ENCODE measurements at regions not wholly inside any gene's neighbourhood (a gene's known extent, or its start where the extent isn't known, plus 50 kb on each side); places are given as distances from the start of the nearest gene placed in this dataset.

- Histone ChIP-seq H3K27me3 (ENCODE audit: insufficient read depth, low read length) (no peaks in the 10 kb centered on the region), H3K4me1 (ENCODE audit: insufficient read depth, low read length) (peaks cover 15% of the 10 kb centered on the region), H4K20me1 (ENCODE audit: insufficient read depth, low read length) (no peaks in the 10 kb centered on the region), H3K36me3 (ENCODE audit: insufficient read depth, low read length) (no peaks in the 10 kb centered on the region), H2AFZ (ENCODE audit: low read length) (no peak overlapping the region), H3K4me2 (ENCODE audit: insufficient read depth, low read length) (no peak overlapping the region), H3K9me3 (ENCODE audit: low read depth, low read length) (no peaks in the 10 kb centered on the region), H3K79me2 (ENCODE audit: insufficient read depth, low read length) (no peaks in the 10 kb centered on the region), H3K4me3 (ENCODE audit: insufficient read depth, low read length) (no peak overlapping the region), H3K27ac (ENCODE audit: low read depth, low read length) (no peak overlapping the region)
- no peak for DNase-seq (ENCODE audit: insufficient read length, low spot score, missing footprints)
- TF ChIP-seq CTCF (IDR thresholded peaks at IDR 0.05; ENCODE audit: extremely low read depth, low read depth, low read length), result no peak
Measured at GRCh38 chr21:25334046-25334730, 273.1 kb downstream of the MRPL39 start.

DNA sequence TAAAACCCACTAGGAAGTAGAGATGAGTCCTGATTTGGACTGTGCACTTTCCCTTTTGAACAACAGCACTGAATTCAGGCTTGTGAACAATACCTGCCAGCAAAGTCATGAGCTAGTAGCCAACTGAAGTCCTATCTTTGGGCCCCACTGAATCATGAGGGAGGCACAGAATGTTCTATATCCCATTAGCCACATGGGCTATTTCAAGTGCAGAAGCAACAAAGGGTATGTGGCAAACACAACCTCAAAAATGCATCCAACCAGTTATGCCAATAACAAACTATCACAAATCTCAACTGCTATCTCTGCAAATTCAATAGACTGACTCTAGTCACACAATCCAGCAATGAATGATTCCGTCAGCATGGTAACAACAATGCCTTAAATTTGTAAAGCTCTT, 276.0 kb downstream of the MRPL39 start:
- no peak overlapping the region for H3K27ac ChIP-seq (ENCODE audit: low read depth, low read length)

GRCh38 chr21:25330266-25330665, 277.0 kb downstream of the MRPL39 start:
- H3K4me3 ChIP-seq (ENCODE audit: insufficient read depth, low read length), result no peak overlapping the region
- DNase-seq (ENCODE audit: insufficient read length, low spot score, missing footprints), result no peak
- H3K27me3 ChIP-seq (ENCODE audit: insufficient read depth, low read length), result no peaks in the 10 kb centered on the region
- H3K36me3 ChIP-seq (ENCODE audit: insufficient read depth, low read length), result no peaks in the 10 kb centered on the region
- H3K79me2 ChIP-seq (ENCODE audit: insufficient read depth, low read length), result no peaks in the 10 kb centered on the region
- TF ChIP-seq CTCF (IDR thresholded peaks at IDR 0.05; ENCODE audit: extremely low read depth, low read depth, low read length), result no peak
- no peaks in the 10 kb centered on the region for H4K20me1 ChIP-seq (ENCODE audit: insufficient read depth, low read length)
- H3K27ac ChIP-seq (ENCODE audit: low read depth, low read length), result peak overlapping the region; percentile 92
- H3K4me2 ChIP-seq (ENCODE audit: insufficient read depth, low read length), result no peak overlapping the region
- H3K9me3 ChIP-seq (ENCODE audit: low read depth, low read length), result no peaks in the 10 kb centered on the region
- peaks cover 20% of the 10 kb centered on the region for H3K4me1 ChIP-seq (ENCODE audit: insufficient read depth, low read length)
- H2AFZ ChIP-seq (ENCODE audit: low read length), result no peak overlapping the region

More for the DNA sequence above, 276.0 kb downstream of the MRPL39 start:
- Histone ChIP-seq H3K36me3 (ENCODE audit: insufficient read depth, low read length) (no peaks in the 10 kb centered on the region), H3K9me3 (ENCODE audit: low read depth, low read length) (no peaks in the 10 kb centered on the region), H3K79me2 (ENCODE audit: insufficient read depth, low read length) (no peaks in the 10 kb centered on the region), H3K4me3 (ENCODE audit: insufficient read depth, low read length) (no peak overlapping the region), H3K27me3 (ENCODE audit: insufficient read depth, low read length) (no peaks in the 10 kb centered on the region), H3K4me2 (ENCODE audit: insufficient read depth, low read length) (no peak overlapping the region), H4K20me1 (ENCODE audit: insufficient read depth, low read length) (no peaks in the 10 kb centered on the region), H3K4me1 (ENCODE audit: insufficient read depth, low read length) (peaks cover 20% of the 10 kb centered on the region), H2AFZ (ENCODE audit: low read length) (no peak overlapping the region)
- TF ChIP-seq CTCF (IDR thresholded peaks at IDR 0.05; ENCODE audit: extremely low read depth, low read depth, low read length), result no peak
- no peak for DNase-seq (ENCODE audit: insufficient read length, low spot score, missing footprints)

DNA sequence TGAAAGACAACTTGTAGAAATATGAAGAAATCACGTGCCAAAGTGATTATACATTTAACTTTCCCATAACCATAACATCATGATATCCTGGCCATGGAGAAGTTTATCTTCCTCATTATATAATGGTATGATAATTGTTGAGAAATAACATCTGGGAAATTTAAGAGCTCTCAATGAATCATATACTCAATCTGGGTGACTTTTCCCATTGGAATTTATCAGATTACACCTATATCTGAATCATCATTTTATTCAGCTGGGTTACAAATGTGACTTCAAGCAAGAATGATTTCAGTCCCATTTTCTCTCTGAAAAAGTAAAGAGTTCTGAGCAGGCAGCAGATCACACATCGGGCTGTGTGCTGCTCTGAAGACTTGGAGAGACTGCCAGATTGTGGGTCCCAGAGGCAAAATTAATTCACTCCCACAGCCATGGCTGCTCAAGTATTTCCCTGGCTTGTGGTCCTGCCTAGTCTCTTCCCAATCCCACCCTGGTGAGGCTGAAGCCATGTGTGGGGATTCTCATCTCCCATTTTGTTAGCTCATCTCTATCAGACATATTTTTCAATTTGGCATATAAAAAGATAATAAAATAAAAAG, 278.0 kb downstream of the MRPL39 start:
- no peak overlapping the region for H3K4me3 ChIP-seq (ENCODE audit: insufficient read depth, low read length)
- H3K27ac ChIP-seq (ENCODE audit: low read depth, low read length), result peak overlapping the region; percentile 92
- H3K27me3 ChIP-seq (ENCODE audit: insufficient read depth, low read length), result no peaks in the 10 kb centered on the region
- H3K36me3 ChIP-seq (ENCODE audit: insufficient read depth, low read length), result no peaks in the 10 kb centered on the region
- peak overlapping the region; percentile 50 for H3K4me2 ChIP-seq (ENCODE audit: insufficient read depth, low read length)
- H3K9me3 ChIP-seq (ENCODE audit: low read depth, low read length), result no peaks in the 10 kb centered on the region
- H3K79me2 ChIP-seq (ENCODE audit: insufficient read depth, low read length), result no peaks in the 10 kb centered on the region
- no peak for TF ChIP-seq CTCF (IDR thresholded peaks at IDR 0.05; ENCODE audit: extremely low read depth, low read depth, low read length)
- no peak overlapping the region for H2AFZ ChIP-seq (ENCODE audit: low read length)
- H3K4me1 ChIP-seq (ENCODE audit: insufficient read depth, low read length), result peaks cover 20% of the 10 kb centered on the region
- H4K20me1 ChIP-seq (ENCODE audit: insufficient read depth, low read length), result no peaks in the 10 kb centered on the region
- peak; percentile 79 for DNase-seq (ENCODE audit: insufficient read length, low spot score, missing footprints)
